K562 (cell line): ENCODE measurements at regions not wholly inside any gene's neighbourhood (a gene's known extent, or its start where the extent isn't known, plus 50 kb on each side); places are given as distances from the start of the nearest gene placed in this dataset.

Source experiments
- CHD2 ChIP-seq: IDR thresholded peaks from 2 replicates; pipeline ENCODE4 v1.6.1; 2011; ENCODE audit warnings: low read depth, low read length
- CTCF ChIP-seq, 3 experiments: IDR thresholded peaks in 2 of 3; conservative IDR thresholded peaks in 1 of 3; 2 replicates each; pipeline ENCODE4 v1.5.1; 2011 to 2012; ENCODE audit warnings: low read length in 3 of 3, mild to moderate bottlenecking in 3 of 3, control low read depth in 2 of 3, improper control_type of control experiment in 1 of 3, inconsistent platforms in 1 of 3, low read depth in 1 of 3, mixed read lengths in 1 of 3, moderate library complexity in 1 of 3; ENCODE audit not compliant: insufficient read depth in 2 of 3
- DPF2 ChIP-seq: fragments of 450-650 bp; IDR thresholded peaks from 2 replicates; pipeline ENCODE4 v1.6.1; 2016
- POLR2AphosphoS5 ChIP-seq: IDR thresholded peaks from 2 replicates; pipeline ENCODE4 v1.6.1; 2011; ENCODE audit warnings: mild to moderate bottlenecking, low read depth, low read length, moderate library complexity; ENCODE audit not compliant: control insufficient read depth, insufficient read depth
- TAF1 ChIP-seq: IDR thresholded peaks from 2 replicates; pipeline ENCODE4 v1.6.1; 2011; ENCODE audit warnings: mild to moderate bottlenecking, low read length, moderate library complexity; ENCODE audit not compliant: insufficient read depth, control insufficient read depth, severe bottlenecking; ENCODE audit errors: extremely low read depth

- TF ChIP-seq CHD2 = no peak
- TF ChIP-seq DPF2 = no peak
- TF ChIP-seq TAF1 = no peak
- no peak for TF ChIP-seq CTCF (IDR thresholded peaks at IDR 0.05 in 2 of 3, conservative IDR thresholded peaks at IDR 0.05 in 1 of 3; ENCODE audit: insufficient read depth in 2 of 3, low read depth in 1 of 3, low read length in 3 of 3)
- TF ChIP-seq POLR2AphosphoS5 = no peak
Observed at GRCh38 chr17:55652114-55652823, 70.4 kb downstream of the TMEM100 start.
